Subcutaneous abdominal adipose tissue (tissue), 5 donors: ENCODE measurements at regions not wholly inside any gene's neighbourhood (a gene's known extent, or its start where the extent isn't known, plus 50 kb on each side); places are given as distances from the start of the nearest gene placed in this dataset.

Experiments
- H3K27ac ChIP-seq: one replicate; pipeline ENCODE4 v1.7.0; 2013; ENCODE audit warnings: low read depth, mild to moderate bottlenecking, inconsistent platforms, low read length, moderate library complexity
- H3K27me3 ChIP-seq, 5 donors: one replicate each; pipeline ENCODE4 v1.7.0; 2013; ENCODE audit warnings: low read length in 5 of 5, inconsistent platforms in 1 of 5; ENCODE audit not compliant: control insufficient read depth in 5 of 5, insufficient read depth in 4 of 5
- H3K36me3 ChIP-seq, 5 donors: one replicate each; pipeline ENCODE4 v1.7.0; 2013; ENCODE audit warnings: low read length in 5 of 5; ENCODE audit not compliant: control insufficient read depth in 5 of 5, insufficient read depth in 5 of 5
- H3K4me1 ChIP-seq, 5 donors: one replicate each; pipeline ENCODE4 v1.7.0; 2013; ENCODE audit warnings: low read length in 5 of 5, mild to moderate bottlenecking in 3 of 5, moderate library complexity in 1 of 5; ENCODE audit not compliant: control insufficient read depth in 5 of 5, insufficient read depth in 5 of 5
- H3K4me3 ChIP-seq, 5 donors: one replicate each; pipeline ENCODE4 v1.7.0; 2013; ENCODE audit warnings: low read length in 5 of 5, low read depth in 1 of 5
- H3K9ac ChIP-seq, 5 donors: one replicate each; pipeline ENCODE4 v1.7.0; 2013; ENCODE audit warnings: low read length in 5 of 5, mild to moderate bottlenecking in 4 of 5, moderate library complexity in 3 of 5
- H3K9me3 ChIP-seq, 5 donors: one replicate each; pipeline ENCODE4 v1.7.0; 2013; ENCODE audit warnings: low read length in 5 of 5; ENCODE audit not compliant: control insufficient read depth in 5 of 5
- donor health status: healthy.
- donor health status: healthy.
- donor health status: healthy.
- donor health status: healthy.
- donor health status: healthy.

GRCh38 chr4:115688961-115689360 lies 575.5 kb upstream of the NDST4 start:
- no peak overlapping the region for H3K27ac ChIP-seq
- H3K4me3 ChIP-seq, result no peak overlapping the region
- H3K9me3 ChIP-seq, result no peaks in the 10 kb centered on the region
- no peak overlapping the region for H3K9ac ChIP-seq
- no peaks in the 10 kb centered on the region for H3K36me3 ChIP-seq
- H3K4me1 ChIP-seq, result no peaks in the 10 kb centered on the region
- H3K27me3 ChIP-seq, result no peaks in the 10 kb centered on the region

GRCh38 chr4:115687052-115687755 lies 573.8 kb upstream of the NDST4 start:
- Histone ChIP-seq H3K27ac (no peak overlapping the region), H3K27me3 (no peaks in the 10 kb centered on the region), H3K9ac (no peak overlapping the region), H3K36me3 (no peaks in the 10 kb centered on the region), H3K9me3 (no peaks in the 10 kb centered on the region), H3K4me3 (no peak overlapping the region), H3K4me1 (no peaks in the 10 kb centered on the region)

GRCh38 chr4:115678425-115678941 lies 565.1 kb upstream of the NDST4 start:
- Histone ChIP-seq H3K27ac (no peak overlapping the region), H3K27me3 (no peaks in the 10 kb centered on the region), H3K9me3 (no peaks in the 10 kb centered on the region), H3K4me1 (no peaks in the 10 kb centered on the region), H3K4me3 (no peak overlapping the region), H3K9ac (no peak overlapping the region), H3K36me3 (no peaks in the 10 kb centered on the region)

- Histone ChIP-seq H3K9ac (no peak overlapping the region), H3K27me3 (no peaks in the 10 kb centered on the region), H3K9me3 (no peaks in the 10 kb centered on the region), H3K4me3 (no peak overlapping the region), H3K36me3 (no peaks in the 10 kb centered on the region), H3K27ac (no peak overlapping the region), H3K4me1 (no peaks in the 10 kb centered on the region)
Observed at GRCh38 chr4:115675719-115676118, 562.3 kb upstream of the NDST4 start.

GRCh38 chr4:115674485-115674884 lies 561.1 kb upstream of the NDST4 start:
- Histone ChIP-seq H3K4me3 (no peak overlapping the region), H3K9ac (no peak overlapping the region), H3K4me1 (no peaks in the 10 kb centered on the region), H3K9me3 (no peaks in the 10 kb centered on the region), H3K27me3 (no peaks in the 10 kb centered on the region), H3K36me3 (no peaks in the 10 kb centered on the region), H3K27ac (no peak overlapping the region)

GRCh38 chr4:115671581-115671980 lies 558.2 kb upstream of the NDST4 start:
- H3K36me3 ChIP-seq, result no peaks in the 10 kb centered on the region
- no peaks in the 10 kb centered on the region for H3K9me3 ChIP-seq
- H3K27ac ChIP-seq, result no peak overlapping the region
- no peaks in the 10 kb centered on the region for H3K27me3 ChIP-seq
- no peaks in the 10 kb centered on the region for H3K4me1 ChIP-seq
- no peak overlapping the region for H3K9ac ChIP-seq
- no peak overlapping the region for H3K4me3 ChIP-seq

- Histone ChIP-seq H3K36me3 (no peaks in the 10 kb centered on the region), H3K27ac (no peak overlapping the region), H3K9ac (no peak overlapping the region), H3K27me3 (no peaks in the 10 kb centered on the region), H3K4me1 (no peaks in the 10 kb centered on the region), H3K9me3 (no peaks in the 10 kb centered on the region), H3K4me3 (no peak overlapping the region)
Observed at GRCh38 chr4:115670930-115671329, 557.5 kb upstream of the NDST4 start.

GRCh38 chr4:115668396-115668795 lies 555.0 kb upstream of the NDST4 start:
- Histone ChIP-seq H3K27me3 (peaks cover 0 to 6% (median 0%) of the 10 kb centered on the region in 5 donors), H3K27ac (no peak overlapping the region), H3K9ac (no peak overlapping the region), H3K4me3 (no peak overlapping the region), H3K9me3 (no peaks in the 10 kb centered on the region), H3K4me1 (no peaks in the 10 kb centered on the region), H3K36me3 (no peaks in the 10 kb centered on the region)

GRCh38 chr4:115664285-115664684 lies 550.9 kb upstream of the NDST4 start:
- no peaks in the 10 kb centered on the region for H3K36me3 ChIP-seq
- H3K27ac ChIP-seq, result no peak overlapping the region
- no peak overlapping the region for H3K4me3 ChIP-seq
- no peaks in the 10 kb centered on the region for H3K4me1 ChIP-seq
- H3K9me3 ChIP-seq, result no peaks in the 10 kb centered on the region
- peaks cover 0 to 6% (median 0%) of the 10 kb centered on the region in 5 donors for H3K27me3 ChIP-seq
- no peak overlapping the region for H3K9ac ChIP-seq

GRCh38 chr4:115660465-115660864 lies 547.0 kb upstream of the NDST4 start:
- Histone ChIP-seq H3K36me3 (no peaks in the 10 kb centered on the region), H3K27me3 (peaks cover 0 to 6% (median 0%) of the 10 kb centered on the region in 5 donors), H3K9me3 (no peaks in the 10 kb centered on the region), H3K27ac (no peak overlapping the region), H3K4me3 (no peak overlapping the region), H3K4me1 (no peaks in the 10 kb centered on the region), H3K9ac (no peak overlapping the region)
